ENCODE measurements at regions not wholly inside any gene's neighbourhood (a gene's known extent, or its start where the extent isn't known, plus 50 kb on each side); places are given as distances from the start of the nearest gene placed in this dataset.

DNA sequence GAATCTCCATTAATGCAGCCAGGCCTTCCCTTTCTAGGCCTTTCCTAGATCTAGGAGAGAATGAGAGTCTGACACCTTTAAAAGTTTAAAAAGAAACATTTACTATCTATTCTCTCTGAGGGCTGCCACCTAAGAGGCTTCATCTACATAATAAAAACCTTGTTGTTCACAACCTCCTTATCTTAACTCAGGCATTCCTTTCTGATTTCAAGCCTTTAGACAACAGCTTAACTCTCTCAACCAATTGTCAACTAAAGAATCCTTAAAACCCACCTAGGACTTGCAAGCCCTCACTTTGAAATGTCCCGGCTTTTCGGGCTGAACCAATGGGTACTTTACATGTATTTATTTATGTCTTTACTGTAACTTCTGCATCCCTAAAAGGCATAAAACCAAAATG, 64.3 kb upstream of the RET start:
- WGBS, 2 donors = 52 to 59% methylated on average over 2 of the region's 2 CpGs
- H3K27me3 ChIP-seq (ENCODE audit: control insufficient read depth in 1 of 2, insufficient read depth in 2 of 2, low read length in 1 of 2) = no peaks in the 10 kb centered on the region

DNA sequence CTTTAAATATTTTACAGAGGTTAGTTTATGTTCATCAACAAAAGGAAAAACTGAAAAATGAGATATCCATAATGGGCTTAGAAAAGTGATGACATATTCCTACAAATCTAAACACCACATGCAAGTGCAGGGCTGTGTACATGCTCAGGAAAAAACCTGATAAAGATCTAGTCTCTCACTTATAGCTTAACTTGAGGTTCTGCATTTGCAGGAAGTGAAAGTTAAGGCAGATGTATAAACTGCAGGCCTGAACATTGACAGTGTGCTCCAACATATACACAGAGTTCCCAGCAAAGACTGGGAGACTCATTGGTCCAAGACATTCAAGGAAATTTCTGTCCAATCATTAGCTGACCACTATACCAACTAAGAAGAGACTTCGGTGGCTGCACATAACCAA, 63.8 kb upstream of the RET start:
- Histone ChIP-seq H3K4me3 (ENCODE audit: low read length in 2 of 2) (no peak overlapping the region), H3K4me1 (ENCODE audit: control insufficient read depth in 1 of 2, insufficient read depth in 2 of 2, low read length in 2 of 2) (no peaks in the 10 kb centered on the region), H3K27me3 (ENCODE audit: control insufficient read depth in 1 of 2, insufficient read depth in 2 of 2, low read length in 1 of 2) (no peaks in the 10 kb centered on the region), H3K9me3 (ENCODE audit: control insufficient read depth, low read length) (peaks cover 2% of the 10 kb centered on the region), H3K27ac (ENCODE audit: low read depth in 1 of 2, low read length in 2 of 2) (no peak overlapping the region), H3K36me3 (ENCODE audit: control insufficient read depth in 1 of 2, insufficient read depth in 2 of 2, low read length in 1 of 2) (no peaks in the 10 kb centered on the region)
- DNase-seq (no peak), ATAC-seq (ENCODE audit: low FRiP score) (no peak)
- intact Hi-C loops (cut with DNase I) = no loop called here
- 84 to 96% methylated on average over 1 of the region's 1 CpG for WGBS, 2 donors

More for the DNA sequence above, 64.3 kb upstream of the RET start:
- Histone ChIP-seq H3K4me3 (ENCODE audit: low read length in 2 of 2) (no peak overlapping the region), H3K27ac (ENCODE audit: low read depth in 1 of 2, low read length in 2 of 2) (no peak overlapping the region), H3K36me3 (ENCODE audit: control insufficient read depth in 1 of 2, insufficient read depth in 2 of 2, low read length in 1 of 2) (no peaks in the 10 kb centered on the region), H3K4me1 (ENCODE audit: control insufficient read depth in 1 of 2, insufficient read depth in 2 of 2, low read length in 2 of 2) (no peaks in the 10 kb centered on the region), H3K9me3 (ENCODE audit: control insufficient read depth, low read length) (peaks cover 2% of the 10 kb centered on the region)
- DNase-seq (no peak), ATAC-seq (ENCODE audit: low FRiP score) (no peak)
- intact Hi-C loops (cut with DNase I) = no loop called here

DNA sequence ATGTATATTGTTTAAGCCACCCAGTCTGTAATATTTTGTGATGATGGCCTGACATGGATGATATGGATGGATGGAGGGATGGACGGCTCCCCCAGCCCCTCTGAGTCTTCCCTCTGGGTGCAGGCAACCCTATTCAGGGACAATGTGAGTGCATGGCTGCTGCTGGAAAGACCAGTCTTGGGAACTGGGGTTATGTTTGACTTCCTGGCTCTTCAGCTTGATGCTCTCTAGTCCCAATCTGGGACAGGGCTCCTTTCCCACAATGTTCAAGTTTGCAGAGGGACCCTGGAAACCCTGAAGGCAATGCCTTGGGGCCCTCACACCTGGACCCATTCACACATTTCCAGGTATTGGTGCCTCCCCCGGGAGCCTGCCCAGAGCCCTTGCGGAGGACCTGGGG, 52.3 kb upstream of the RET start:
- H3K4me3 ChIP-seq (ENCODE audit: low read length in 2 of 2) = no peak overlapping the region
- no peaks in the 10 kb centered on the region for H3K4me1 ChIP-seq (ENCODE audit: control insufficient read depth in 1 of 2, insufficient read depth in 2 of 2, low read length in 2 of 2)
- no peak overlapping the region for H3K27ac ChIP-seq (ENCODE audit: low read depth in 1 of 2, low read length in 2 of 2)
- H3K9me3 ChIP-seq (ENCODE audit: control insufficient read depth, low read length) = no peaks in the 10 kb centered on the region
- intact Hi-C loops (cut with DNase I) = no loop called here
- 78 to 85% methylated on average over 3 of the region's 3 CpGs for WGBS, 2 donors
- no peaks in the 10 kb centered on the region for H3K27me3 ChIP-seq (ENCODE audit: control insufficient read depth in 1 of 2, insufficient read depth in 2 of 2, low read length in 1 of 2)
- ATAC-seq (ENCODE audit: low FRiP score) (no peak), DNase-seq (no peak)
- H3K36me3 ChIP-seq (ENCODE audit: control insufficient read depth in 1 of 2, insufficient read depth in 2 of 2, low read length in 1 of 2) = no peaks in the 10 kb centered on the region

DNA sequence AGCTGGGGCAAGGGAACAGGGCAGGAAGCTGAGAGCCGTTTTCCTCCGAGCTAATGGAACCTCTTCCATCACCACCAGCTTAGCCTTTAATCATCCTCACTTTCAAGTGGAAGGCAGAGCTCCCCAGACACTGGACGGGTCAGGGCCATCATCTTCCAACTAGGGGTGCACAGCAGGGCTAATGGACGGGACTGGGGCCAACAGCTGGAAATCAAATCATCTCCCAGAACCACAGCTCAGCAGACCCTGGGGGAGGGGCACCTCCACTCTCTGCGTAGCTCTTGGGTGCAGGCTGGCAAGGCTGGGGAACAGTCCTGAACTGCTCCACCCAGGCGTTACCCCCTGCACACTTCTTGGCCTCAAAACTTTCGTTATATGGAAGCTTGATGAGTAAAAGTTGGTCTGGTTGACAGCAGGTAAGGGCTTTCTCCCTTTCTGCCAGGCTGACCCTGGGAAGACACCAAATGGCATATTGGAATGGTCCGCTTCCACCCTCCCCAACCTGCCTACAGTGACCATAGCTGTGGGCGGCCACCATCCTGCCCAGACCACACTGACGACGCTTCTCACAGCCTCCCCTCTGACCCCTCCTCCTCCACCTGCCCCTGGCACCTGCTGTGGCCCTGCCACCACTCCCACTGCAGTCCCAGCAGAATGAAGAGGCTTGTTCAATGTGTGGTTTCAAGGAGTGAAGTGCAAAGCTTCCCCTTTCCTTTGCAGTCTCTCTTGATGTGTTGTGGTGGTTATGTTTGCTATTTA, 51.7 kb upstream of the RET start:
- ATAC-seq (ENCODE audit: low FRiP score) (no peak), DNase-seq (peak in 1 of 2 donors; percentile 67)
- Histone ChIP-seq H3K4me1 (ENCODE audit: control insufficient read depth in 1 of 2, insufficient read depth in 2 of 2, low read length in 2 of 2) (no peaks in the 10 kb centered on the region), H3K27me3 (ENCODE audit: control insufficient read depth in 1 of 2, insufficient read depth in 2 of 2, low read length in 1 of 2) (no peaks in the 10 kb centered on the region), H3K36me3 (ENCODE audit: control insufficient read depth in 1 of 2, insufficient read depth in 2 of 2, low read length in 1 of 2) (no peaks in the 10 kb centered on the region), H3K4me3 (ENCODE audit: low read length in 2 of 2) (no peak overlapping the region), H3K9me3 (ENCODE audit: control insufficient read depth, low read length) (no peaks in the 10 kb centered on the region), H3K27ac (ENCODE audit: low read depth in 1 of 2, low read length in 2 of 2) (no peak overlapping the region)
- WGBS, 2 donors = 47 to 65% methylated on average over 11 of the region's 11 CpGs
- intact Hi-C loops (cut with DNase I) = no loop called here

DNA sequence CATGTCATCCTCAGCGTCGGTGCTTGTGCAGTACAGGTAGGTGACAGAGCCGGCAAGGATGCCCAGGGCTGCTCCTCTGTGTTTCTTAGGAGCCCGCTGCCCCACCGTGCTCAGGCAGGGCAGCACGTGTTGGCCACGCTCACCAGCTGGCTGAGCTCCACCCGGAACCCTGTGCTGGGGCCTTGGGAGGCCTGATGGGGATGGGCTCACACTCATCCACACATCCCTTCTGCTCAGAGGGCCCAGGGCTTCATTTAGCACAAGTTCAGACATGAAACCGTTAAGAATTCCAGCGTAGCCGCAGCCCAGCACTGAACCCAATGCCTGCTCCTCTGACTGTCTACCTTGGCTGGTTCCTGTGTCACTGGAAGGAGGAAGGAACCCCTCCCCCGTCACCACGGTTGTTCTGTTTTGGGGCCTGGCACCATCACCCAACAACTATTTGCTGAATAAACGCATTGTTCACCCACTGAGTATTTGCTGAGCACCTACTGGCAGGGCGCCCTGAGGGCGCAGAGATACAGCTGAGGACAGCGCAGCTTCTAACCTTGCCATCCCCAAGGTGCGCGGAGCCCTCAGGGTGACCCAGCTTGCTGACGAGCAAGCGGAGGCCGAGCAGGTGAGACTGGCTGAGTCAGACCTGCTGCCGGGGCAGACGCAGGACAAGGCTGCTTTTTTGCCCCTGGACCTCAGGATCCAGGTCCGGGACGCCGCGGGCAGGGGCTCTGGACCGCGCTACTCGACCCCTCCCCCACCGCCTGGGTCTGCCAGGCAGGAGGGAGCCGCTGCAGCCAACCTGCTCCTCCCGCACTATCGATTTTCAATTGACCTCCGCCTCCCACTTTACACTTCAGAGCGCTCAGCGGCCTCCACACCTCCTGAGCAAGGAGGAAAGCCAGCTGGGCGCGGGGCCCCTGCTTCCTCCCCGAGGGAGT, 50.6 kb upstream of the RET start:
- Histone ChIP-seq H3K4me3 (ENCODE audit: low read length in 2 of 2) (no peak overlapping the region), H3K27me3 (ENCODE audit: control insufficient read depth in 1 of 2, insufficient read depth in 2 of 2, low read length in 1 of 2) (no peaks in the 10 kb centered on the region), H3K4me1 (ENCODE audit: control insufficient read depth in 1 of 2, insufficient read depth in 2 of 2, low read length in 2 of 2) (no peaks in the 10 kb centered on the region), H3K27ac (ENCODE audit: low read depth in 1 of 2, low read length in 2 of 2) (no peak overlapping the region), H3K36me3 (ENCODE audit: control insufficient read depth in 1 of 2, insufficient read depth in 2 of 2, low read length in 1 of 2) (no peaks in the 10 kb centered on the region), H3K9me3 (ENCODE audit: control insufficient read depth, low read length) (no peaks in the 10 kb centered on the region)
- ATAC-seq (ENCODE audit: low FRiP score) (no peak), DNase-seq (peak in 1 of 2 donors; percentile 69)
- intact Hi-C loops (cut with DNase I) = no loop called here
- 16 to 24% methylated on average over 35 to 41 of the region's 41 CpGs for WGBS, 2 donors

Small RNA genes in the stretch of these regions (microRNA-seq; reads per million reads assigned to microRNA genes)
- gene MIR5100 = 3.0 to 8.0 reads per million in 2 donors
